Fibroblast of skin of right quadriceps (primary cell): ENCODE measurements at regions not wholly inside any gene's neighbourhood (a gene's known extent, or its start where the extent isn't known, plus 50 kb on each side); places are given as distances from the start of the nearest gene placed in this dataset.

Experiments
- DNase-seq: peaks from one replicate; pipeline ENCODE4 v3.0.0-alpha.2; 2013

- no peak for DNase-seq
Measured at GRCh38 chr6:20028143-20028542, 184.1 kb downstream of the MBOAT1 start.

GRCh38 chr6:20028562-20028961 lies 183.7 kb downstream of the MBOAT1 start:
- no peak for DNase-seq

GRCh38 chr6:20029979-20030378 lies 182.3 kb downstream of the MBOAT1 start:
- DNase-seq: no peak

- no peak for DNase-seq
Measured at GRCh38 chr6:20031342-20031741, 180.9 kb downstream of the MBOAT1 start.

- no peak for DNase-seq
Measured at GRCh38 chr6:20033697-20034407, 178.4 kb downstream of the MBOAT1 start.

- no peak for DNase-seq
Measured at GRCh38 chr6:20034408-20034769, 177.9 kb downstream of the MBOAT1 start.

GRCh38 chr6:20036141-20036677 lies 176.1 kb downstream of the MBOAT1 start:
- no peak for DNase-seq

- no peak for DNase-seq
Measured at GRCh38 chr6:20038410-20039204, 173.7 kb downstream of the MBOAT1 start.

- DNase-seq: no peak
Measured at GRCh38 chr6:20044883-20045282, 167.4 kb downstream of the MBOAT1 start.
